Mesendoderm (in vitro differentiated cells): ENCODE measurements at regions not wholly inside any gene's neighbourhood (a gene's known extent, or its start where the extent isn't known, plus 50 kb on each side); places are given as distances from the start of the nearest gene placed in this dataset.
"Not testable (repeated sequence)": the region's sequence is repeated elsewhere in the genome, so short reads cannot be mapped to it uniquely, and the experiment has no call there.

Experiments
- DNase-seq: peaks from one replicate; pipeline ENCODE4 v3.0.0; 2013
- H2AK5ac ChIP-seq: 2 replicates; pipeline ENCODE4 v1.6.1; 2013; ENCODE audit warnings: low read length, inconsistent platforms
- H2BK120ac ChIP-seq: 2 replicates; pipeline ENCODE4 v1.6.1; 2013; ENCODE audit warnings: low read depth, mild to moderate bottlenecking, low read length, moderate library complexity, mixed read lengths
- H2BK15ac ChIP-seq: replicated peaks from 2 replicates; pipeline ENCODE4 v1.6.1; 2013; ENCODE audit warnings: low read depth, mild to moderate bottlenecking, moderate library complexity
- H2BK5ac ChIP-seq: 2 replicates; pipeline ENCODE4 v1.6.1; 2013; ENCODE audit warnings: low read length, inconsistent platforms
- H3K18ac ChIP-seq: 2 replicates; pipeline ENCODE4 v1.6.1; 2013; ENCODE audit warnings: mild to moderate bottlenecking, low read length, mixed read lengths
- H3K23ac ChIP-seq: one replicate; pipeline ENCODE4 v1.6.1; 2013; ENCODE audit warnings: low read length
- H3K27ac ChIP-seq: 2 replicates; pipeline ENCODE4 v1.5.1; 2013; ENCODE audit warnings: low read depth, mild to moderate bottlenecking, inconsistent platforms, low read length, moderate library complexity
- H3K27me3 ChIP-seq: 2 replicates; pipeline ENCODE4 v1.6.1; 2013; ENCODE audit warnings: low read length, control low read depth, mild to moderate bottlenecking, inconsistent platforms; ENCODE audit not compliant: insufficient read depth, poor library complexity
- H3K36me3 ChIP-seq: 2 replicates; pipeline ENCODE4 v1.6.1; 2013; ENCODE audit warnings: low read length, inconsistent platforms; ENCODE audit not compliant: control insufficient read depth, insufficient read depth
- H3K4ac ChIP-seq: one replicate; pipeline ENCODE4 v1.6.1; 2013; ENCODE audit warnings: low read depth, mild to moderate bottlenecking, low read length, moderate library complexity
- H3K4me1 ChIP-seq: 2 replicates; pipeline ENCODE4 v1.6.1; 2013; ENCODE audit warnings: low read depth, low read length, inconsistent platforms; ENCODE audit not compliant: control insufficient read depth
- H3K4me2 ChIP-seq: 2 replicates; pipeline ENCODE4 v1.6.1; 2013; ENCODE audit warnings: low read length
- H3K4me3 ChIP-seq: 2 replicates; pipeline ENCODE4 v1.5.1; 2013; ENCODE audit warnings: mild to moderate bottlenecking, low read length
- H3K56ac ChIP-seq: one replicate; pipeline ENCODE4 v1.6.1; 2013; ENCODE audit warnings: low read length
- H3K79me1 ChIP-seq: 2 replicates; pipeline ENCODE4 v1.6.1; 2013; ENCODE audit warnings: low read length, inconsistent platforms
- H3K79me2 ChIP-seq: 2 replicates; pipeline ENCODE4 v1.6.1; 2013; ENCODE audit warnings: mild to moderate bottlenecking, low read length; ENCODE audit not compliant: control insufficient read depth, insufficient read depth
- H3K9ac ChIP-seq: 2 replicates; pipeline ENCODE4 v1.6.1; 2013; ENCODE audit warnings: low read length, inconsistent platforms
- H4K5ac ChIP-seq: one replicate; pipeline ENCODE4 v1.6.1; 2013; ENCODE audit warnings: low read length
- H4K8ac ChIP-seq: one replicate; pipeline ENCODE4 v1.6.1; 2013; ENCODE audit warnings: low read depth, mild to moderate bottlenecking, control low read depth, low read length, moderate library complexity
- WGBS: extraction: QIAGEN DNeasy Blood & Tissue Kit; methylation state at CpG from one replicate; pipeline ENCODE4 v1.1.7; 2013; ENCODE audit warnings: low lambda C conversion rate, missing lambda C conversion rate; ENCODE audit not compliant: insufficient coverage; ENCODE audit errors: extremely low coverage; 5-methylcytosine and 5-hydroxymethylcytosine counted together

GRCh38 chr15:44861439-44861910 lies 95.0 kb upstream of the TERB2 start:
- DNase-seq: no peak
- H3K4ac ChIP-seq: no peak overlapping the region
- no peak overlapping the region for H2BK5ac ChIP-seq
- H2BK120ac ChIP-seq: no peak overlapping the region
- H3K4me1 ChIP-seq: no peaks in the 10 kb centered on the region
- H3K18ac ChIP-seq: no peak overlapping the region
- no peaks in the 10 kb centered on the region for H3K79me2 ChIP-seq
- H3K36me3 ChIP-seq: no peaks in the 10 kb centered on the region
- H4K8ac ChIP-seq: no peak overlapping the region
- no CpG with 5 or more reads among the region's 14 CpGs for WGBS
- H4K5ac ChIP-seq: no peak overlapping the region
- no peaks in the 10 kb centered on the region for H3K27me3 ChIP-seq
- no peak overlapping the region for H2AK5ac ChIP-seq
- H2BK15ac ChIP-seq: no peak overlapping the region
- H3K27ac ChIP-seq: no peak overlapping the region
- no peak overlapping the region for H3K4me3 ChIP-seq
- H3K23ac ChIP-seq: no peak overlapping the region
- H3K4me2 ChIP-seq: no peak overlapping the region
- H3K79me1 ChIP-seq: no peaks in the 10 kb centered on the region
- H3K9ac ChIP-seq: no peak overlapping the region
- H3K56ac ChIP-seq: no peak overlapping the region

GRCh38 chr15:44861917-44862316 lies 94.6 kb upstream of the TERB2 start:
- no peak overlapping the region for H2AK5ac ChIP-seq
- no peak overlapping the region for H2BK5ac ChIP-seq
- H3K9ac ChIP-seq: no peak overlapping the region

GRCh38 chr15:44862866-44863265 lies 93.6 kb upstream of the TERB2 start:
- not testable (repeated sequence) for H3K27ac ChIP-seq, H3K79me2 ChIP-seq, H3K4me1 ChIP-seq, H3K36me3 ChIP-seq, H2AK5ac ChIP-seq, H3K23ac ChIP-seq, H3K4ac ChIP-seq, H2BK120ac ChIP-seq, H4K5ac ChIP-seq, H3K9ac ChIP-seq, H3K4me2 ChIP-seq, H3K79me1 ChIP-seq, H2BK15ac ChIP-seq, H3K56ac ChIP-seq, H2BK5ac ChIP-seq, DNase-seq, H3K27me3 ChIP-seq, H3K18ac ChIP-seq, H3K4me3 ChIP-seq, H4K8ac ChIP-seq
- no CpG with 5 or more reads among the region's 1 CpG for WGBS

More at GRCh38 chr15:44861917-44862316, 94.6 kb upstream of the TERB2 start:
- no peak overlapping the region for H3K4ac ChIP-seq
- WGBS: no CpG with 5 or more reads among the region's 6 CpGs
- H4K8ac ChIP-seq: no peak overlapping the region
- no peaks in the 10 kb centered on the region for H3K27me3 ChIP-seq
- H3K4me2 ChIP-seq: no peak overlapping the region
- H3K23ac ChIP-seq: no peak overlapping the region
- no peak overlapping the region for H2BK120ac ChIP-seq
- no peaks in the 10 kb centered on the region for H3K79me1 ChIP-seq
- H3K79me2 ChIP-seq: no peaks in the 10 kb centered on the region
- H3K27ac ChIP-seq: no peak overlapping the region
- no peak overlapping the region for H4K5ac ChIP-seq
- H3K4me3 ChIP-seq: no peak overlapping the region
- no peak overlapping the region for H2BK15ac ChIP-seq
- DNase-seq: peak; percentile 6
- H3K56ac ChIP-seq: no peak overlapping the region
- no peaks in the 10 kb centered on the region for H3K4me1 ChIP-seq
- no peak overlapping the region for H3K18ac ChIP-seq
- H3K36me3 ChIP-seq: no peaks in the 10 kb centered on the region

- H3K79me2 ChIP-seq, H3K79me1 ChIP-seq, H3K27me3 ChIP-seq, H4K5ac ChIP-seq, H3K4me1 ChIP-seq, H3K18ac ChIP-seq, H3K36me3 ChIP-seq, DNase-seq, H3K27ac ChIP-seq, H2AK5ac ChIP-seq, H4K8ac ChIP-seq, H3K23ac ChIP-seq, H2BK5ac ChIP-seq, H2BK15ac ChIP-seq, H3K9ac ChIP-seq, H3K4ac ChIP-seq, H3K4me3 ChIP-seq, H3K4me2 ChIP-seq, H2BK120ac ChIP-seq, H3K56ac ChIP-seq: not testable (repeated sequence)
- WGBS: no CpG with 5 or more reads among the region's 1 CpG
These were observed 88.4 kb upstream of the TERB2 start for GRCh38 chr15:44868100-44868499.

GRCh38 chr15:44870125-44870524 lies 86.4 kb upstream of the TERB2 start:
- not testable (repeated sequence) for H2BK5ac ChIP-seq, H3K18ac ChIP-seq, H3K4me2 ChIP-seq, H2AK5ac ChIP-seq, H3K79me2 ChIP-seq, H3K9ac ChIP-seq, H3K4me1 ChIP-seq, H3K36me3 ChIP-seq, H3K4me3 ChIP-seq, H2BK120ac ChIP-seq, H3K27ac ChIP-seq, H3K56ac ChIP-seq, H4K5ac ChIP-seq, DNase-seq, H4K8ac ChIP-seq, H3K27me3 ChIP-seq, H3K79me1 ChIP-seq, H3K23ac ChIP-seq, H2BK15ac ChIP-seq, H3K4ac ChIP-seq
- no CpG with 5 or more reads among the region's 4 CpGs for WGBS

- Histone ChIP-seq H3K79me1 (no peaks in the 10 kb centered on the region), H3K79me2 (no peaks in the 10 kb centered on the region), H3K23ac (no peak overlapping the region), H3K36me3 (no peaks in the 10 kb centered on the region), H3K4me2 (no peak overlapping the region), H2AK5ac (no peak overlapping the region), H2BK15ac (no peak overlapping the region), H4K8ac (no peak overlapping the region), H3K9ac (no peak overlapping the region), H3K4ac (no peak overlapping the region), H3K4me3 (no peak overlapping the region), H3K4me1 (no peaks in the 10 kb centered on the region), H3K27me3 (no peaks in the 10 kb centered on the region), H4K5ac (no peak overlapping the region), H3K18ac (no peak overlapping the region), H2BK5ac (no peak overlapping the region), H3K27ac (no peak overlapping the region), H2BK120ac (no peak overlapping the region), H3K56ac (no peak overlapping the region)
- no CpG with 5 or more reads among the region's 3 CpGs for WGBS
- no peak for DNase-seq
These were observed 83.4 kb upstream of the TERB2 start for GRCh38 chr15:44873103-44873502.
